Osteoblast (primary cell): ENCODE measurements at regions not wholly inside any gene's neighbourhood (a gene's known extent, or its start where the extent isn't known, plus 50 kb on each side); places are given as distances from the start of the nearest gene placed in this dataset.

Source experiments
- DNase-seq: peaks from one replicate; pipeline ENCODE4 v3.0.0; 2011; ENCODE audit warnings: low spot score, mixed read lengths; ENCODE audit not compliant: insufficient read length; ENCODE audit errors: missing footprints
- H2AFZ ChIP-seq: 2 replicates; pipeline ENCODE4 v1.6.0; 2011; ENCODE audit warnings: mild to moderate bottlenecking, low read length
- H3K27ac ChIP-seq: 2 replicates; pipeline ENCODE4 v1.5.1; 2011; ENCODE audit warnings: mild to moderate bottlenecking, low read depth, low read length, moderate library complexity
- H3K27me3 ChIP-seq: 2 replicates; pipeline ENCODE4 v1.6.0; 2012; ENCODE audit warnings: mild to moderate bottlenecking, control low read depth, inconsistent platforms, low read length, moderate library complexity; ENCODE audit not compliant: insufficient read depth
- H3K36me3 ChIP-seq: 2 replicates; pipeline ENCODE4 v1.5.1; 2011; ENCODE audit warnings: mild to moderate bottlenecking, low read length, control low read depth, moderate library complexity; ENCODE audit not compliant: insufficient read depth
- H3K4me1 ChIP-seq: 2 replicates; pipeline ENCODE4 v1.5.1; 2011; ENCODE audit warnings: mild to moderate bottlenecking, low read length, control low read depth, moderate library complexity; ENCODE audit not compliant: insufficient read depth
- H3K4me2 ChIP-seq: 2 replicates; pipeline ENCODE4 v1.6.0; 2011; ENCODE audit warnings: mild to moderate bottlenecking, low read length; ENCODE audit not compliant: insufficient read depth
- H3K4me3 ChIP-seq: fragments of 200-600 bp; sonication (generic); 3 replicates; pipeline ENCODE4 v1.5.1; 2012; ENCODE audit warnings: mild to moderate bottlenecking, low read length, inconsistent platforms; ENCODE audit not compliant: insufficient read depth
- H3K79me2 ChIP-seq: 2 replicates; pipeline ENCODE4 v1.6.0; 2012; ENCODE audit warnings: mild to moderate bottlenecking, low read length, control low read depth, inconsistent platforms; ENCODE audit not compliant: insufficient read depth
- H3K9me3 ChIP-seq: 2 replicates; pipeline ENCODE4 v1.5.1; 2011; ENCODE audit warnings: low read depth, low read length, control low read depth
- H4K20me1 ChIP-seq: 2 replicates; pipeline ENCODE4 v1.6.0; 2012; ENCODE audit warnings: mild to moderate bottlenecking, low read length, control low read depth; ENCODE audit not compliant: insufficient read depth
- CTCF ChIP-seq: IDR thresholded peaks from 2 replicates; pipeline ENCODE4 v1.5.1; 2011; ENCODE audit warnings: mild to moderate bottlenecking, low read depth, low read length, moderate library complexity; ENCODE audit errors: extremely low read depth

GRCh38 chr15:68489421-68489820, 57.5 kb upstream of the ITGA11 start:
- H3K27me3 ChIP-seq = no peaks in the 10 kb centered on the region
- H3K4me3 ChIP-seq = no peak overlapping the region
- H3K4me1 ChIP-seq = peaks cover 58% of the 10 kb centered on the region
- no peaks in the 10 kb centered on the region for H3K36me3 ChIP-seq
- DNase-seq = peak; percentile 34
- H3K27ac ChIP-seq = peak overlapping the region; percentile 4
- H3K4me2 ChIP-seq = no peak overlapping the region
- no peaks in the 10 kb centered on the region for H4K20me1 ChIP-seq
- no peaks in the 10 kb centered on the region for H3K79me2 ChIP-seq
- H3K9me3 ChIP-seq = no peaks in the 10 kb centered on the region
- no peak overlapping the region for H2AFZ ChIP-seq
- TF ChIP-seq CTCF = no peak

GRCh38 chr15:68491415-68492106, 59.6 kb upstream of the ITGA11 start:
- H3K27ac ChIP-seq = no peak overlapping the region
- H3K4me3 ChIP-seq = no peak overlapping the region
- no peaks in the 10 kb centered on the region for H3K36me3 ChIP-seq
- H3K79me2 ChIP-seq = no peaks in the 10 kb centered on the region
- H4K20me1 ChIP-seq = no peaks in the 10 kb centered on the region
- H3K27me3 ChIP-seq = no peaks in the 10 kb centered on the region
- no peak overlapping the region for H3K4me2 ChIP-seq
- DNase-seq = no peak
- no peak for TF ChIP-seq CTCF
- H2AFZ ChIP-seq = no peak overlapping the region
- H3K4me1 ChIP-seq = peaks cover 38% of the 10 kb centered on the region
- no peaks in the 10 kb centered on the region for H3K9me3 ChIP-seq

- peak; percentile 74 for DNase-seq
- H3K4me1 ChIP-seq = peaks cover 29% of the 10 kb centered on the region
- H3K4me3 ChIP-seq = peak overlapping the region; percentile 8
- H3K36me3 ChIP-seq = no peaks in the 10 kb centered on the region
- no peaks in the 10 kb centered on the region for H4K20me1 ChIP-seq
- H2AFZ ChIP-seq = peak overlapping the region; percentile 23
- no peaks in the 10 kb centered on the region for H3K79me2 ChIP-seq
- no peaks in the 10 kb centered on the region for H3K9me3 ChIP-seq
- H3K27ac ChIP-seq = peak overlapping the region; percentile 38
- no peak for TF ChIP-seq CTCF
- no peaks in the 10 kb centered on the region for H3K27me3 ChIP-seq
- H3K4me2 ChIP-seq = peak overlapping the region; percentile 37
These were observed 60.9 kb upstream of the ITGA11 start for GRCh38 chr15:68492855-68493254.

DNA sequence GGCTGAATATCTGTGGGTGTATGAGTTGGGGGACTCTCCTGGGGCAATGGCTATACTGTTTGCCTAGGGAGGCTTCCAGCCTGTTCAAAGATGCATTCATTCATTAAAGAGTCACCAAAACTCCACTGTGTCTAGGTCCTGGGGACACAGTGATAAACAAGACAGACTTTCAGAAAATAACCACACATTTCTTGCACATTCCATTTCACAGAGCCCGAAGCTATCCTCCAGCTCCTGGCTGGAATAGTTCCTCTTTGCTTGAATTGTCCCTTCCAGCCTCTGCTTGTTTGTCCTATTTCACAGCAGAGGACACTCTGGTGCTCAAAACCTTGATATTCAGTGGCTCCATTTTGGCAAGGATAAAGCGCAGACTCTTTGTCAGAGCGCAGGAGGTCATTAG, 61.7 kb upstream of the ITGA11 start:
- Histone ChIP-seq H3K79me2 (no peaks in the 10 kb centered on the region), H4K20me1 (no peaks in the 10 kb centered on the region), H3K4me1 (peaks cover 27% of the 10 kb centered on the region), H2AFZ (no peak overlapping the region), H3K27ac (peak overlapping the region; percentile 38), H3K27me3 (no peaks in the 10 kb centered on the region), H3K4me3 (no peak overlapping the region), H3K9me3 (no peaks in the 10 kb centered on the region), H3K36me3 (no peaks in the 10 kb centered on the region), H3K4me2 (no peak overlapping the region)
- peak; percentile 18 for DNase-seq
- no peak for TF ChIP-seq CTCF
